T-helper 17 cell (primary cell): ENCODE measurements at regions not wholly inside any gene's neighbourhood (a gene's known extent, or its start where the extent isn't known, plus 50 kb on each side); places are given as distances from the start of the nearest gene placed in this dataset.
"Not testable (repeated sequence)": the region's sequence is repeated elsewhere in the genome, so short reads cannot be mapped to it uniquely, and the experiment has no call there.

ENCODE experiments used
- ATAC-seq: fragments of 150-1000 bp; cut with Tn5 transposase; 2 replicates; pipeline ENCODE4 v1.10.0; 2021; ENCODE audit warnings: mild to moderate bottlenecking, moderate library complexity
- DNase-seq, 3 donors: peaks; one replicate each; pipeline versions ENCODE4 v3.0.0 to v3.0.0-alpha.2; 2020 to 2021
- H3K9me3 ChIP-seq: one replicate; pipeline ENCODE4 v1.7.0; 2013; ENCODE audit warnings: low read length, mild to moderate bottlenecking; ENCODE audit not compliant: control insufficient read depth, poor library complexity, severe bottlenecking
- H3K27ac Mint-ChIP-seq: one replicate; pipeline ENCODE4 v1.8.0; 2022; ENCODE audit warnings: mild to moderate bottlenecking, moderate library complexity, mixed read lengths
- H3K27me3 Mint-ChIP-seq: one replicate; pipeline ENCODE4 v1.8.0; 2022; ENCODE audit warnings: mixed read lengths
- H3K36me3 Mint-ChIP-seq: one replicate; pipeline ENCODE4 v1.8.0; 2022; ENCODE audit warnings: low read depth, mixed read lengths
- H3K4me1 Mint-ChIP-seq: one replicate; pipeline ENCODE4 v1.8.0; 2022; ENCODE audit warnings: mild to moderate bottlenecking, mixed read lengths
- H3K4me3 Mint-ChIP-seq: one replicate; pipeline ENCODE4 v1.8.0; 2022; ENCODE audit warnings: mild to moderate bottlenecking, moderate library complexity, mixed read lengths

- no peaks in the 10 kb centered on the region for H3K27me3 Mint-ChIP-seq
- no peaks in the 10 kb centered on the region for H3K36me3 Mint-ChIP-seq
- H3K4me1 Mint-ChIP-seq: no peaks in the 10 kb centered on the region
- DNase-seq (no peak), ATAC-seq (no peak)
- H3K27ac Mint-ChIP-seq: no peak overlapping the region
- no peak overlapping the region for H3K4me3 Mint-ChIP-seq
- no peaks in the 10 kb centered on the region for H3K9me3 ChIP-seq
Observed at GRCh38 chr12:74641694-74642093, 104.1 kb downstream of the ATXN7L3B start.

GRCh38 chr12:74644681-74645080 is 107.0 kb downstream of the ATXN7L3B start:
- DNase-seq (no peak), ATAC-seq (no peak)
- H3K9me3 ChIP-seq: no peaks in the 10 kb centered on the region
- Mint-ChIP-seq H3K4me3 (no peak overlapping the region), H3K27me3 (no peaks in the 10 kb centered on the region), H3K27ac (no peak overlapping the region), H3K4me1 (no peaks in the 10 kb centered on the region), H3K36me3 (no peaks in the 10 kb centered on the region)

GRCh38 chr12:74646831-74647230 is 109.2 kb downstream of the ATXN7L3B start:
- no peak for ATAC-seq
- no peak overlapping the region for H3K27ac Mint-ChIP-seq
- no peaks in the 10 kb centered on the region for H3K4me1 Mint-ChIP-seq
- H3K27me3 Mint-ChIP-seq: no peaks in the 10 kb centered on the region
- no peak overlapping the region for H3K4me3 Mint-ChIP-seq
- H3K36me3 Mint-ChIP-seq: no peaks in the 10 kb centered on the region
- no peaks in the 10 kb centered on the region for H3K9me3 ChIP-seq
- DNase-seq: no peak

- H3K4me3 Mint-ChIP-seq: no peak overlapping the region
- no peaks in the 10 kb centered on the region for H3K4me1 Mint-ChIP-seq
- DNase-seq (no peak), ATAC-seq (no peak)
- no peaks in the 10 kb centered on the region for H3K27me3 Mint-ChIP-seq
- H3K27ac Mint-ChIP-seq: no peak overlapping the region
- no peaks in the 10 kb centered on the region for H3K36me3 Mint-ChIP-seq
- no peaks in the 10 kb centered on the region for H3K9me3 ChIP-seq
Observed at GRCh38 chr12:74647256-74647655, 109.6 kb downstream of the ATXN7L3B start.

GRCh38 chr12:74656251-74656650 is 118.6 kb downstream of the ATXN7L3B start:
- H3K9me3 ChIP-seq: no peaks in the 10 kb centered on the region
- H3K36me3 Mint-ChIP-seq: no peaks in the 10 kb centered on the region

GRCh38 chr12:74660442-74660841 is 122.8 kb downstream of the ATXN7L3B start:
- Mint-ChIP-seq H3K27me3 (peaks cover 13% of the 10 kb centered on the region), H3K27ac (no peak overlapping the region), H3K36me3 (no peaks in the 10 kb centered on the region), H3K4me3 (no peak overlapping the region), H3K4me1 (no peaks in the 10 kb centered on the region)
- ATAC-seq: no peak
- H3K9me3 ChIP-seq: no peaks in the 10 kb centered on the region
- DNase-seq: no peak

More at GRCh38 chr12:74656251-74656650, 118.6 kb downstream of the ATXN7L3B start:
- ATAC-seq: no peak
- Mint-ChIP-seq H3K27me3 (peaks cover 13% of the 10 kb centered on the region), H3K4me3 (no peak overlapping the region), H3K4me1 (no peaks in the 10 kb centered on the region), H3K27ac (no peak overlapping the region)
- DNase-seq: no peak

GRCh38 chr12:74663958-74664357 is 126.3 kb downstream of the ATXN7L3B start:
- DNase-seq (no peak), ATAC-seq (no peak)
- Mint-ChIP-seq H3K27me3 (peaks cover 8% of the 10 kb centered on the region), H3K36me3 (no peaks in the 10 kb centered on the region), H3K4me1 (no peaks in the 10 kb centered on the region), H3K4me3 (no peak overlapping the region), H3K27ac (no peak overlapping the region)
- H3K9me3 ChIP-seq: no peaks in the 10 kb centered on the region

- DNase-seq (no peak), ATAC-seq (no peak)
- Mint-ChIP-seq H3K36me3 (no peaks in the 10 kb centered on the region), H3K27me3 (peaks cover 11% of the 10 kb centered on the region), H3K4me3 (no peak overlapping the region), H3K27ac (no peak overlapping the region), H3K4me1 (no peaks in the 10 kb centered on the region)
- no peaks in the 10 kb centered on the region for H3K9me3 ChIP-seq
Observed at GRCh38 chr12:74665690-74666089, 128.1 kb downstream of the ATXN7L3B start.

GRCh38 chr12:74671421-74671820 is 133.8 kb downstream of the ATXN7L3B start:
- peaks cover 43% of the 10 kb centered on the region for H3K27me3 Mint-ChIP-seq
- ATAC-seq: no peak
- H3K27ac Mint-ChIP-seq: no peak overlapping the region
- no peak for DNase-seq
- no peaks in the 10 kb centered on the region for H3K36me3 Mint-ChIP-seq
- no peaks in the 10 kb centered on the region for H3K9me3 ChIP-seq
- no peak overlapping the region for H3K4me3 Mint-ChIP-seq
- no peaks in the 10 kb centered on the region for H3K4me1 Mint-ChIP-seq

GRCh38 chr12:74676955-74677354 is 139.3 kb downstream of the ATXN7L3B start:
- not testable (repeated sequence) for H3K27ac Mint-ChIP-seq, DNase-seq, H3K36me3 Mint-ChIP-seq, H3K9me3 ChIP-seq, ATAC-seq, H3K4me3 Mint-ChIP-seq, H3K4me1 Mint-ChIP-seq
- peaks cover 22% of the 10 kb centered on the region for H3K27me3 Mint-ChIP-seq

- H3K27ac Mint-ChIP-seq: no peak overlapping the region
- no peaks in the 10 kb centered on the region for H3K36me3 Mint-ChIP-seq
- no peak overlapping the region for H3K4me3 Mint-ChIP-seq
- no peak for ATAC-seq
- DNase-seq: no peak
- H3K4me1 Mint-ChIP-seq: peaks cover 3% of the 10 kb centered on the region
- H3K27me3 Mint-ChIP-seq: peaks cover 5% of the 10 kb centered on the region
- H3K9me3 ChIP-seq: no peaks in the 10 kb centered on the region
Observed at GRCh38 chr12:74685385-74685784, 147.8 kb downstream of the ATXN7L3B start.

- DNase-seq: no peak
- H3K4me3 Mint-ChIP-seq: no peak overlapping the region
- H3K4me1 Mint-ChIP-seq: peaks cover 3% of the 10 kb centered on the region
- no peaks in the 10 kb centered on the region for H3K36me3 Mint-ChIP-seq
- H3K9me3 ChIP-seq: no peaks in the 10 kb centered on the region
- ATAC-seq: no peak
- H3K27ac Mint-ChIP-seq: no peak overlapping the region
- H3K27me3 Mint-ChIP-seq: peaks cover 5% of the 10 kb centered on the region
Observed at GRCh38 chr12:74689071-74689655, 151.5 kb downstream of the ATXN7L3B start.

- no peak overlapping the region for H3K27ac Mint-ChIP-seq
- DNase-seq: no peak
- H3K4me3 Mint-ChIP-seq: no peak overlapping the region
- H3K9me3 ChIP-seq: no peaks in the 10 kb centered on the region
- ATAC-seq: no peak
- H3K36me3 Mint-ChIP-seq: no peaks in the 10 kb centered on the region
- H3K27me3 Mint-ChIP-seq: peaks cover 5% of the 10 kb centered on the region
- peaks cover 3% of the 10 kb centered on the region for H3K4me1 Mint-ChIP-seq
Observed at GRCh38 chr12:74689929-74690328, 152.3 kb downstream of the ATXN7L3B start.

- Mint-ChIP-seq H3K27me3 (peaks cover 4% of the 10 kb centered on the region), H3K36me3 (no peaks in the 10 kb centered on the region), H3K27ac (no peak overlapping the region), H3K4me1 (no peaks in the 10 kb centered on the region), H3K4me3 (no peak overlapping the region)
- DNase-seq: no peak
- ATAC-seq: no peak
- no peaks in the 10 kb centered on the region for H3K9me3 ChIP-seq
Observed at GRCh38 chr12:74719447-74719846, 181.8 kb downstream of the ATXN7L3B start.
